Progenitor cell of endocrine pancreas (in vitro differentiated cells): ENCODE measurements at regions not wholly inside any gene's neighbourhood (a gene's known extent, or its start where the extent isn't known, plus 50 kb on each side); places are given as distances from the start of the nearest gene placed in this dataset.

Experiments
- DNase-seq: peaks from one replicate; pipeline ENCODE4 v3.0.0; 2021; ENCODE audit warnings: low spot score; ENCODE audit not compliant: unreplicated experiment
- H3K27ac Mint-ChIP-seq: 2 replicates; pipeline ENCODE4 v1.8.0; 2021; ENCODE audit warnings: mild to moderate bottlenecking, moderate library complexity, mixed read lengths
- H3K27me3 Mint-ChIP-seq: 2 replicates; pipeline ENCODE4 v1.8.0; 2021; ENCODE audit warnings: mixed read lengths
- H3K36me3 Mint-ChIP-seq: 2 replicates; pipeline ENCODE4 v1.8.0; 2022; ENCODE audit warnings: mixed read lengths; ENCODE audit not compliant: insufficient read depth
- H3K4me1 Mint-ChIP-seq: 2 replicates; pipeline ENCODE4 v1.8.0; 2021; ENCODE audit warnings: low read depth, mixed read lengths
- H3K4me3 Mint-ChIP-seq: 2 replicates; pipeline ENCODE4 v1.8.0; 2021; ENCODE audit warnings: low read depth, mild to moderate bottlenecking, moderate library complexity, mixed read lengths
- H3K9me3 Mint-ChIP-seq: 2 replicates; pipeline ENCODE4 v1.8.0; 2021; ENCODE audit warnings: low read depth, mixed read lengths
- TF ChIP-seq, protein P1 (sequence below): fragments of 200-600 bp; sonication (generic); IDR thresholded peaks from one replicate; pipeline ENCODE4 v1.5.0; 2021; ENCODE audit warnings: antibody characterized with exemption, mild to moderate bottlenecking; ENCODE audit not compliant: unreplicated experiment

DNA sequence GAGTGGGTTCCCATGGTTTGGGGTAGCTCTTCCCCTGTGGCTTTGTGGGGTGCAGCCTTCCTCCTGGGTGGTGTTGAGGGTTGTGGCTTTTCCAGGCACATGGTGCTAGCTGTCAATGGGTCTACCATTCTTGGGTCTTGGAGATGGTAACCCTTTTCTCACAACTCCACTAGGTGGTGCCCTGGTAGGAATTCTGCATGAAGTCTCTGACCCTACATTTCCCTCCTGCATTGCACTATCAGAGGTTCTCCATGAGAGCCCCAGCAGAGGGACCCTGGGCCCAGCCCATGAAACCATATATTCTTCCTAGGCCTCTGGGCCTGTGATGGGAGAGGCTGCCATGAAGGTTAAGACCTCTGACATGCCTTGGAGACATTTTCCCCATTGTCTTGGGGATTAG is 1093.3 kb downstream of the SLC16A7 start:
- Mint-ChIP-seq H3K27ac (no peak overlapping the region), H3K9me3 (peaks cover 7% of the 10 kb centered on the region), H3K36me3 (no peaks in the 10 kb centered on the region), H3K4me1 (no peaks in the 10 kb centered on the region), H3K4me3 (no peak overlapping the region), H3K27me3 (no peaks in the 10 kb centered on the region)
- TF ChIP-seq, protein P1, sequence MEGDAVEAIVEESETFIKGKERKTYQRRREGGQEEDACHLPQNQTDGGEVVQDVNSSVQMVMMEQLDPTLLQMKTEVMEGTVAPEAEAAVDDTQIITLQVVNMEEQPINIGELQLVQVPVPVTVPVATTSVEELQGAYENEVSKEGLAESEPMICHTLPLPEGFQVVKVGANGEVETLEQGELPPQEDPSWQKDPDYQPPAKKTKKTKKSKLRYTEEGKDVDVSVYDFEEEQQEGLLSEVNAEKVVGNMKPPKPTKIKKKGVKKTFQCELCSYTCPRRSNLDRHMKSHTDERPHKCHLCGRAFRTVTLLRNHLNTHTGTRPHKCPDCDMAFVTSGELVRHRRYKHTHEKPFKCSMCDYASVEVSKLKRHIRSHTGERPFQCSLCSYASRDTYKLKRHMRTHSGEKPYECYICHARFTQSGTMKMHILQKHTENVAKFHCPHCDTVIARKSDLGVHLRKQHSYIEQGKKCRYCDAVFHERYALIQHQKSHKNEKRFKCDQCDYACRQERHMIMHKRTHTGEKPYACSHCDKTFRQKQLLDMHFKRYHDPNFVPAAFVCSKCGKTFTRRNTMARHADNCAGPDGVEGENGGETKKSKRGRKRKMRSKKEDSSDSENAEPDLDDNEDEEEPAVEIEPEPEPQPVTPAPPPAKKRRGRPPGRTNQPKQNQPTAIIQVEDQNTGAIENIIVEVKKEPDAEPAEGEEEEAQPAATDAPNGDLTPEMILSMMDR = no peak
- DNase-seq = no peak

DNA sequence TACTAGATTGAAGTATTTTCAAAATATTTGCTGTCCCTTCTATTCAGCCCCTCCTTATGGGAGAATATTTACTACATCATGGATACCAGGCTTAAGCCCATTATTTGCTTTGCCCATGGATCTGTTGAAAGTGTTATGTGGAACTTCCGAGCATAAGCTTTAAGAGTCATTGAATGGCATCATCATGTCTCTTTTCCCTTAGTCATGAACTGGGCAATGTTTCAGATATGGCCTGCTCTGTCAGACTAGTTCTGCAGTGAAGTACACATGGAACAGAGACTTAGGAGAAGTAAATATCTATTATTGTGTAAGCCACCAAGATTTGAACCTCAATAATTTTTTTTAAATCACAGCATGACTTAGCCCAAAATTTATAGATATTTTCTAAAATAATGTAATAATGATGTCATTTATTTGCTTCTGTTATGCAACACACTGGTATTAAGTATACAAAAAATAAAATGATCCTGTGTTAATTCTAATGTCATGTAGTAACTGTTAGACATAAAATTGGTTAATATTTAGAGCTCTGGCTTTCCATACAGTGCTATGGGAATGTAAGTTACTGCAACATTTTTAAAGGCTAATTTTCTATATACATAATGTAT is 1097.3 kb downstream of the SLC16A7 start:
- Mint-ChIP-seq H3K36me3 (no peaks in the 10 kb centered on the region), H3K4me3 (no peak overlapping the region), H3K9me3 (peaks cover 3% of the 10 kb centered on the region), H3K4me1 (no peaks in the 10 kb centered on the region), H3K27me3 (no peaks in the 10 kb centered on the region), H3K27ac (no peak overlapping the region)
- TF ChIP-seq, protein P1 = no peak
- DNase-seq = no peak

- H3K4me1 Mint-ChIP-seq = no peaks in the 10 kb centered on the region
- no peak overlapping the region for H3K27ac Mint-ChIP-seq
- H3K4me3 Mint-ChIP-seq = no peak overlapping the region
Observed at GRCh38 chr12:60704171-60704914, 1108.5 kb downstream of the SLC16A7 start.

DNA sequence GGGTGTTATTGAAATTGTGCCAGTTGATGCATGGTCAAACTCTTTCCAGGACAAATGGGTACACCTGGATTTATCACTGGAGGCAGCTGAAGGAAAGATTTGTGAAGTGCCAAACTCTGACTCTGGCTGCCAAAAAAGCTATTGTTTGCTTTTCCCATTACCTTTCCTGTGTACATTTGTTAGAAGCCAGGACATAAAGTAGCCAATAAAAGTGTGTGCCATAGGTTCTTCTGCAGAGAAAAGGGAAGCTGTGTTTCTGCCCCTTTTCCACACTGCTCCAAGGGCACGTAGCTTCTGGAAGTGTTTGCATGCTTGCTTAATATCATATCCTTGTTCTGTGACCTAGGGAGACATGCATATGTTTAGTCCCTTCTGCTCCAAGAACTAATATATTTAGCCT is 1114.4 kb downstream of the SLC16A7 start:
- no peaks in the 10 kb centered on the region for H3K36me3 Mint-ChIP-seq
- H3K9me3 Mint-ChIP-seq = peaks cover 18% of the 10 kb centered on the region
- no peak overlapping the region for H3K4me3 Mint-ChIP-seq
- no peak for DNase-seq
- no peaks in the 10 kb centered on the region for H3K27me3 Mint-ChIP-seq
- H3K27ac Mint-ChIP-seq = no peak overlapping the region
- peaks cover 3% of the 10 kb centered on the region for H3K4me1 Mint-ChIP-seq
- TF ChIP-seq, protein P1 = no peak

More at GRCh38 chr12:60704171-60704914, 1108.5 kb downstream of the SLC16A7 start:
- no peak for DNase-seq
- peaks cover 11% of the 10 kb centered on the region for H3K9me3 Mint-ChIP-seq
- H3K36me3 Mint-ChIP-seq = no peaks in the 10 kb centered on the region
- H3K27me3 Mint-ChIP-seq = no peaks in the 10 kb centered on the region
- TF ChIP-seq, protein P1 = no peak

DNA sequence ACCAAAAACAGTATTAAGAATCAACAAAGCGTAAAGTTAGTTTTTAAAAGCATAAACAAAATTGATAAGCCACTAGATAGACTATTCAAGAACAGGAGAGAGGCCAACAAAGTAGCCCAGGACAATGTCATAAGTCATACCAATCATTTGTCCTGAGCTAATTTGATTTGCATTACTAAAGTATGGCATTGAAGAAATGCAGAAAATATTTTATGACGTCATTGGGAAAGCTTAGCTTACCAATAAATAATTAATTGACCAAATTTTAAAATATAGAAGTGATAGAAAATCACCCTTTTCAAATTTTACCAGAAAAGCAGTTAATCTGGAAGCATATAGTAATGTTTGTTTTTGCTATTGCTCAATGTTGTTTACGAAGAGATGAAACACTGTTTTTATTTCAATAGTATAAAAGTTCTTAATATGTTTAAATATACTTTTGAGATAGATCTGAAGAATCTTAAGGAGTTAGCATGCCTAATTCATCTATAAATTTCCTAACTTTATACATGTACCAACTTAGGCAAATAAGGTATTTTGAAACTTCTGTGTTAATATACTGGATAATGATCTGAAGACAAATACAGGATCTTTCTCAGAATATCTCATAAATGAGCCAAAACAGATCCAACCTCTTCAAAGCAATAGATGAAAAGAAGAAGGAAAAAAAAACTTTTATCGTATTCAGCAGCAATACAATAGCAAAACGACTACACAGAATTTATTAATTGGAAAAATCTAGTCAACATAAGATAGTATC is 1118.5 kb downstream of the SLC16A7 start:
- H3K9me3 Mint-ChIP-seq = peaks cover 11% of the 10 kb centered on the region
- TF ChIP-seq, protein P1 = no peak
- no peak for DNase-seq
- H3K4me3 Mint-ChIP-seq = no peak overlapping the region
- H3K36me3 Mint-ChIP-seq = no peaks in the 10 kb centered on the region
- peaks cover 3% of the 10 kb centered on the region for H3K4me1 Mint-ChIP-seq
- H3K27ac Mint-ChIP-seq = no peak overlapping the region
- H3K27me3 Mint-ChIP-seq = no peaks in the 10 kb centered on the region
